NCI-H524 treated with DMSO at 0.1 percent for 48 hours (cell line): ENCODE measurements at regions not wholly inside any gene's neighbourhood (a gene's known extent, or its start where the extent isn't known, plus 50 kb on each side); places are given as distances from the start of the nearest gene placed in this dataset.
"Not testable (repeated sequence)": the region's sequence is repeated elsewhere in the genome, so short reads cannot be mapped to it uniquely, and the experiment has no call there.

Source experiments
- DNase-seq: peaks from one replicate; lab custom pipeline; 2025; lab: John Stamatoyannopoulos, UW

DNA sequence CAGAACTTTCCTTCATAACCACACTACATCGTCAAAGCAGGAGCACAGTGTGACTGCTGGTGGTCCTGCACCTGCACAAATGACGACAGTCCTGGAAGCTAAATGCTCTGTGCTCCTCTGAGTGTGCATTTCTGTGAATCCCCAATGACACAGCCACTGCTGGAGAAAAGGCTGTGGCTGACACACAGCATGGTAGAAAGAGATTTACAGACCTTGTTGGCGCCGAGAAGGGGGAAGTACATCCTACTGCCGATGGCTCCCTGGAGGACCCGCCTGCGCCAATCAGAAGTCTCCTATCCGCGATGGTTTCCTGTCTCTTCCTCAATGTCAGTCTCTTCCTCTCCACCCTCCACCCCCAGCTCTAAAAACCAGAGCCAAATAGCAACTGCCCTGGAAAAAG, 115.4 kb upstream of the RAB4A start:
- no peak for DNase-seq

DNA sequence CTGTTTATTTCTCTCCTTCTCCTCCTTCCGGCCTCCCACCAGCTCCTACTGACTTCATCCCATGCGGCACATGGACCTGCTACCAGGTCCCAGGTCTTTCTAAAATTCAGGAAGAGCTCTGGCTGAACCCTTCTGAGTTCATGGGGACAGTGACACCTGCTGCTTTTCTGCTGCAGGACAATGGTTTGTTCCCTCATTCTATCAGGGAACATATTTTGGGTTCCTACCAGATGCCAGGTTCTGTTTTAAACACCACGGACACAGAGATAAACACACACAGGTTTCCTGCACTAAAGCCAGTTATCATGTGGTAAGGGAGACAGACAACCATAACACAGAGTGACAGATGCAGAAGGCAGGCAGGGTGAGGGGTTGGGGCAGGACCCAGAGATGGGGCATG, 114.0 kb upstream of the RAB4A start:
- DNase-seq: peak; percentile 1

- no peak for DNase-seq
Measured at GRCh38 chr1:229157480-229157879, 113.4 kb upstream of the RAB4A start.

- no peak for DNase-seq
Measured at GRCh38 chr1:229158341-229158921, 112.5 kb upstream of the RAB4A start.

- DNase-seq: no peak
Measured at GRCh38 chr1:229158927-229159326, 112.0 kb upstream of the RAB4A start.

DNA sequence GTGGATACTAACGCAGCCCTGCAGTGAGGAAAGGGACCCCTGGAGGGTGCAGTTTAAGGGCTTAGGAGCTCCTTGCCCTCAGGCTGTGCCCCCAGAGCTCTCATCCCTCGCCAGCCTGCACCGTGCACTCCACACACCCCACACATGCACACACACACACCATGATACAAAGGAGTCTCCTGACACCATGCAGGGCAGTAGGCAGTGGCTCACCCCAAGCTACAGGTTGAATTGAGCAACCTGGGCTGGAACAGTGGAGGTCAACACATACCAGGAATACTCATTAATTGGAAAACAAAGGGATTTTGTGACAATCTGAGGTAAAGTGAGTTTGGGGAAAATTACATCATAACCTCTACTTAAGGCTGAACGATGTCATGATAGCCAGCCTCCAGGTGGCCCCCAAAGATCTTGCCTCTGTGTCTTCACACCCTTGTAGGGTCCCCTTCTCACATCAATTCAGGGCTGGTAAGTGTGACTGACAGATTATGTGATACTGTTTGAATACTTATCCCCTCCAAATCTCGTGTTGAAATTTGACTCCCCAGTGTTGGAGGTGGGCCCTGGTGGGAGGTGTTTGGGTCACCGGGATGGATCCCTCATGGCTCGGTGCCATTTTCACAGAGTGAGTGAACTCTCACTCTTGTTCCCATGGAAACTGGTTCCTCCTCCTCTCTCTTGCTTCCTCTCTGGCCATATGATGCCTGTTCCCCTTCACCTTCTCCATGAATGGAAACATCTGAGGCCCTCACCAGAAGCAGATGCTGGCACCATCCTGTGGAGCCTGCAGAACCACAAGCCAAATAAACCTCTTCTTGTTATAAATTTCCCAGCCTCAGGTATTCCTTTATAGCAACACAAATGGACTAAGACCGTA, 111.0 kb upstream of the RAB4A start:
- peak; percentile 3 for DNase-seq

DNA sequence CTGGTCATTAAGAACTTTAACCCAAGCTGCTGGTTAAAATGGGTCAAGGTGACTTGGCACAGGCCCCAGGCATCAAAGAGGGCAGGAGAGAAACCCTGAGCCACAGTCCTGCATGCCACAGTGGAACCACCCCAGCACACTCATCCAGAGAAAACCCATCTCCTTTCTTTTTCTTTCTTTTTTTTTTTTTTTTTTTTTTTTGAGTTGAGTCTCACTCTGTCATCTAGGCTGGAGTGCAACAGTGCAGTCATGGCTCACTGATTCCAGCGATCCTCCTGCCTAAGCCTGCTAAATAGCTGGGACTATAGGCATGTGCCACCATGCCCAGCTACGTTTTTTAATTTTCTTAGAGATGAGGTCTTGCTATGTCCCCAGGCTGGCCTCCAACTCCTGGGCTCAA, 109.2 kb upstream of the RAB4A start:
- DNase-seq: no peak

- DNase-seq: no peak
Measured at GRCh38 chr1:229162825-229163515, 107.9 kb upstream of the RAB4A start.

DNA sequence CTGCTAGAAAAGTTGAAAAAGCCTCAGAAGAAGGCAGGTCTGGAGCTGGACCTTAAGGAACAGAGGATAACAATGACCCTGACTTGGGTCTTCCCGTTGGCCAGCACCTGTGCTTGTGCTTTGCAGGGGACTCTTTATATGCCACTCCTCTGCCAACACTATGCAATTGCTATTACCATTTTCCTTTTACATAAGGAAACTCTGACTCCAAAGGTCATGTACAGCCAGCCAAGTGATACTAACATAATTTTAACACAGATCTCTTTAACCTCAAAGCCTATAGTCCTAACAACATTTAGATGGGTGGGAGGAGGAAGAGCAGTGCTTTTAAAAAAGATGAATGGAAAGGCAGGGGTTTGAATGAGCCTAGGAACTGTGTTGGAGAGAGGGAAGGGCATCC, 106.6 kb upstream of the RAB4A start:
- DNase-seq: no peak

DNA sequence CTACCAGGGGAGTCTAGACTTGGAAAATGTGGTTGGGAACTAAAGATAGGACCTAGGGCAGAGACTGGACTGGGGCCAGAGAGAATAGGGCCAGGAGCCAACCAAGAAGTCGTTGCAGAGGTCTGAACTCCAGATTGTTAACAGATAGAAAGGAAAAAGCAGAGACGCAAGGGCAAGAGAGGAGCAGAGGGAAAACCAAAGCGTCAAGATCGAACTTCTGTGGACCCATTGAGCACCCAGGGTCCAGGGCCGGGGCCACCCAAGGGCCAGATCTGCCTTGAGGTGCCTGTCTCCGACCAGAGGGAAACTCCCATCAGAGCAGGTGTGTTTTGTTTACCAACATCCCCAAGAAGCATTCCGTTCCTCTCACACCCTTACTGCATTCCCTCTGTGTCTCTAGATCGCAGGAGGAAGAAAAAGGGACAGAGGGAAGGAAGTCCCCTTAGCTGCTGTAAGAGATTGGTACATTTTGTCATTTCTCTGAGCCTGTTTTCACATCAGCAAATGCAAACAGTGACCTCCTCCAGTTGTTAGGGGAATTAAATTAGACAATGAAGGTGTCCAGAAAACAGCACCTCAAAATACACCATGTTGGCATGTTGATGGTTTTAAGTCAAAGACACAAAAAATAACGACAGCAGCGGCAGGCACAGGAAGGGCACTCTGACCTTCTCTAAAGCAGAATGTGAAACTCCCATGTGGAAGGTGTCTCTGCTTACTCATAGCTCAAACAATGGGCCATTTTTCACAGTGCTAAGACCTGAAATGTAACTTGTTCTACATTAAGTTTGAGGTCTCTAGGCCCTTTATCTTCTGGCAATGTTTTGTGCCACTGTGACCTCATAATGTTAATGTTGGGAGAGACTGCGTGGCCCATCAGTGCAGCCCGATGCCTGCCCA, 105.8 kb upstream of the RAB4A start:
- DNase-seq: no peak

DNA sequence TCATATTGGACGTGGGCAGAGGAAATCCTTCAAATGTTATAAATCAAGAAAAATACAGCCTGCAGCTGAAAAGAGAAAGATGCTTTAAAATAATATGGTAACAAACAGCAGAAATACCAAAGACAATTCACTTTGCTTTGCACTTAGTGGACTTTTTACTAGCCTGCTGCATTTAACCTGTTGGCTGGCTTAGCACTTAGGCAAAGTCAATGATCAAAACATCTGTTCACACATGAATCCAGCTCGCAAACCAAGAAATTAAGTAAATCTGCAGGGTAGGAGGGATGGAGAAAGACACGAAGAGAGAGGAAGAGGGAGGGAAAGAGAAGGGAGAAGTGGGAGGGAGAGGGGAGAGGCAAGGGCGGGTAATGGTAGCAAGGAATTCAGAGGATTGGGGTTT, 103.6 kb upstream of the RAB4A start:
- peak; percentile 0 for DNase-seq

DNA sequence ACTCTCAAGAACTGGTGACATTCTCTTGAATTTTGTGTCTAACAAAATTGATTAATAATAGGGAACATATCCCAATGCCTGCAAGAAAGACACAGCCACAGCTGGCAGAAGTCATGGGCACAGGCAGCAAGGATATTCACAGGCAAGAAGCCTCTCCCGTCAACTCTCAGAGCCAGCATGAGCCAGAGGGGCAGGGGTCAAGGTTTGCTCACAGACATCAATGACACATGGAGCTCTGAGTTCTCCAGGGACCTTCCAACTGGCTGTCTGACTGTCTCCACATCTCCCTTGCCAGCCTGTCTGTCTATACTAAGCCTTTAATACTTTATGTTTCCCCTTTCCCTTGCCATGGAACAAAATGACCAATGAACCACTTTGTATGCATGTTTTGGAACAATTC, 101.5 kb upstream of the RAB4A start:
- no peak for DNase-seq

GRCh38 chr1:229170274-229170673, 100.6 kb upstream of the RAB4A start:
- no peak for DNase-seq

GRCh38 chr1:229170778-229171505, 100.0 kb upstream of the RAB4A start:
- no peak for DNase-seq

GRCh38 chr1:229171934-229172333, 99.0 kb upstream of the RAB4A start:
- DNase-seq: no peak

DNA sequence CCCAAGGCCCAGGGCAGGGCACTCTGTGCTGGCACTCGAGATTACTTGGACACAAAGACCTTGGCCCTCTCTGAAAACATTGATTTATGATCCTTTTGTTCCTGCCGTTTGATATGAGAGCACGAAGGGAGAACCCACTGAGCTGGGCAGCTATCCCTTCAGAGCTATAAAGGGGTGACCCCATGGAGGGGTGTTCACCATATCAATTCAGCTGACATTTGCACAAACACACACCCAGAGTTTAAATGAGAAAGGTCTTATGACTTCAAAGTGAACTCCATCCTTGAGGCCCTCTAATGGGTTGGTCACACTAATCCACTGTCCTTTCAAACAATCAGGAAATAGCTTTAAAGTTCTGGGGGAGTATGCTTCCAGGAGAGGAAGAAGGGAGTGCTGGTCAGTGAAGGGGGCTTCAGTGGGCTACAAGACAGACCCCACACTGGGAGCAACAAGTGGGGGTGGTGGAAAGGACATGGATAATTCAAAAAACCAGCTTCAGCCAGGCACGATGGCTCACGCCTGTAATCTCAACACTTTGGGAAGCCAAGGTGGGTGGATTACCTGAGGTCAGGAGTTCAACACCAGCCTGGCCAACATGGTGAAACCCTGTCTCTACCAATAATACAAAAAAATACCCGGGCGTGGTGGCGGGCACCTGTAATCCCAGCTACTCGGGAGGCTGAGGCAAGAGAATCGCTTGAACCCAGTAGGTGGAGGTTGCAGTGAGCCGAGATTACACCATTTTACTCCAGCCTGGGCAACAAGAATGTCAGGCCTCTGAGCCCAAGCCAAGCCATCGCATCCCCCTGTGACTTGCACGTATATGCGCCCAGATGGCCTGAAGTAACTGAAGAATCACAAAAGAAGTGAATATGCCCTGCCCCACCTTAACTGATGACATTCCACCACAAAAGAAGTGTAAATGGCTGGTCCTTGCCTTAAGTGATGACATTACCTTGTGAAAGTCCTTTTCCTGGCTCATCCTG, 97.1 kb upstream of the RAB4A start:
- DNase-seq: not testable (repeated sequence)

- DNase-seq: not testable (repeated sequence)
Measured at GRCh38 chr1:229175297-229175696, 95.6 kb upstream of the RAB4A start.

GRCh38 chr1:229176457-229176856, 94.5 kb upstream of the RAB4A start:
- DNase-seq: not testable (repeated sequence)

DNA sequence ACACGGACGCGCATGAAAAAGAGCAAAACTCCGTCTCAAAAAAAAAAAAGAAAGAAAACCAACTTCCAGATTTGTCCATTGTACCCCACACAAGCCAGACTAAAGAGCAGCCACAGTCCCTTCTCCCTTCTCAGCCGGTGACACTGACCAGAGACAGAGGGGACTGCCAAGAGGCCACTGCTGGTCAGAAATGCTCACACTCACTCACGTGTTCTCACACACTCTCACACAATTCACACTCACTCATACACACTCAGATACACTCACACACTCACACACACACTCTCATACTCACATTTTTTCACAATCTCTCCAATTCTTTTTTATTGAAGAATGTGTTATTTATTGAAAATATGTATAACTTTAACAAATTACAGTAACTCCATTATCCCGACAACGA, 90.8 kb upstream of the RAB4A start:
- DNase-seq: no peak

GRCh38 chr1:229181419-229181818, 89.5 kb upstream of the RAB4A start:
- no peak for DNase-seq
